NCI-H1436 treated with DMSO at 0.1 percent for 48 hours (cell line): ENCODE measurements at regions not wholly inside any gene's neighbourhood (a gene's known extent, or its start where the extent isn't known, plus 50 kb on each side); places are given as distances from the start of the nearest gene placed in this dataset.

Source experiments
- DNase-seq: peaks from one replicate; lab custom pipeline; 2025; lab: John Stamatoyannopoulos, UW

DNA sequence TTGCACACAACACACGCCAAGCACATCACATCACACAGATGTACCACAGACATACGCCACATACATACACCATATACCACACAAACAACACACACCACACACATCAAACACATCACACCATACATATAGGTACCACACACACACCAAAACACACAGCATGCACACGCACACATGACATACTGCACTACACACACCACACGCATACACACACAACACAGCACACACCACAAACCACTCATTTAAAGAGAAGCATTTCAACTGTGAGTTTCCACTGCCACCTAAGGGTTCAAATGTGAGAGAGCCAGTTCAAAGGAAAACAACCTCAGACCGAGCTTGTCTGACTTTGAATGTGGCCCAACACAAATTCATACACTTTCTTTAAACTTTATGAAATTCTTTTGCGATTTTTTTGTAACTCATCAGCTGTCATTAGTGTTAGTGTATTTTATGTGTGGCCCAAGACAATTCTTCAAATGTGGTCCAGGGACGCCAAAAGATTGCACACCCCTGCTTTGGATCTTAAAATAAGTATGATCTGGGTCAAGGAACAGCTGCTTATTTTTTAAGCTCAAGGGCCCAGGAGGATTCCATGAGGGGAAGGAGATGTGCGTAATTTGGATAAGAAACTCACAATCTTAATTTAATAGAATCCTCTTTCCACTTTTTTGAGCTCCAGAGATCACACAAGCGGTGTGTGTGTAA is 494.6 kb downstream of the GADD45G start:
- DNase-seq: peak; percentile 18

DNA sequence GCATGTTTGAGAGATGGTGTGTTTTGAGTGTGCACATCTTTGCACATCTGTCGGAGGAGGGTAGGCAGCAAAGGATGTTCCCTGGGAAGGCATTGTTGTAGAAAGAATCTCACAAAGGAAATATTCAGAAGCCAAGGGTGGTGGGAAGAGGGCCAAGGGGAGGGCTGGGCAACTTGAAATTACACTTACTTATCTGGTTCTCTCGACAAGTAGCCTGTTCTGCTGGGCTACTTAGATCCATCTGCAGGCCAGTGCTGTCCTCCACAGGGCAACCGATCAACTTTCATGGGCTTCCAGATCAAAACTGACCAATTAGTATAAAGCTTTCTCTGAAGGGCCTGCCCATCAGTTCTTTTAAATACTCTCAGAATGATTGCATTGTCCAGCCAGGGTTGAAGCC is 495.2 kb downstream of the GADD45G start:
- no peak for DNase-seq

DNA sequence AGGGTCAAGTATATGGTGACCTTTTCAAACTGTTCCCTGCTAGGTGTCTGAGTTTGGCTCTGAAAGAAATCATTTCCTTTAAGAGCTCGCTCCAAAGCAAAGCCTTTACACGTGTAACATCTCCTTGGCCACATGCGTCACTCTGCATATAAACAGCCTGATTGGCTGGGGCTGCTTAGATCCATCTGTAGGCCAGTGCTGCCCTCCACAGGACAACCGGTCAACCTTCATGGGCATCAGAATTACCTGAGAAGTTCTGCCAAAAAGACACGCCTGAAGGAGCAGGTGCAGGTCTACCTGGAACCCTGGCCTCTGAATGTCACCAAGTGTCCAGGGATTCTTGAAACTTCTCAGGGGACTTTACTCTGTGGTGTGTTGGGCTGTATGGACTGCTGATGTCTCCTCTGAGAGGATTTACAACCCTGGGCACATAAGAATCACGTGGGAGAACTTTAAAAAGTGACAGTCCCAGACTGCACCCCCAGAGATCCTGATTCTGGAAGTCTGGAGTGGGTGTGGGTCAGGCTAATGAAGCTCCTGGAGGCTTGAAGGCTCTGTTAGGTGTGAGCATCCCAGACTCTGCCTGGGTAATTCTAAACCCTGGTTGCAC is 497.6 kb downstream of the GADD45G start:
- peak; percentile 84 for DNase-seq

- DNase-seq: no peak
Observed at GRCh38 chr9:90103771-90104170, 499.0 kb downstream of the GADD45G start.

DNA sequence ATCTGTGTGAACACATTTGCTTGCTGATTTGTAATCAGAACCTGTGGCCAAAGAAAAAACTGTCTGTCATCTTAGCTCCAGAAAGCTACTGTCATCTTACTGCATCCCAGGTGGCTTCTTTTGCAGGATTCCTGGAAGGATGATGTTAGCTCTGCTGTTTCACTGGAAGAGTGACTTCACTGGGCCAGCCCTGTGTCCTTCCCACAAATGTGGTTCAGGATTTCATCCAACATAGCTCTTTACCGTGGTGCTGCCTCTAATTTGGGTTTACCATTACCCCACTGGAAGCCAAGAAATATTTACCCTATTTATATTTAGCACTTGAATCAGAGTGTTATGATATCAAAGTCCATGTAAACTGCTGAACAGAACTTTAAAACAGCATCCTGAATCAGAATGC is 501.0 kb downstream of the GADD45G start:
- no peak for DNase-seq

DNA sequence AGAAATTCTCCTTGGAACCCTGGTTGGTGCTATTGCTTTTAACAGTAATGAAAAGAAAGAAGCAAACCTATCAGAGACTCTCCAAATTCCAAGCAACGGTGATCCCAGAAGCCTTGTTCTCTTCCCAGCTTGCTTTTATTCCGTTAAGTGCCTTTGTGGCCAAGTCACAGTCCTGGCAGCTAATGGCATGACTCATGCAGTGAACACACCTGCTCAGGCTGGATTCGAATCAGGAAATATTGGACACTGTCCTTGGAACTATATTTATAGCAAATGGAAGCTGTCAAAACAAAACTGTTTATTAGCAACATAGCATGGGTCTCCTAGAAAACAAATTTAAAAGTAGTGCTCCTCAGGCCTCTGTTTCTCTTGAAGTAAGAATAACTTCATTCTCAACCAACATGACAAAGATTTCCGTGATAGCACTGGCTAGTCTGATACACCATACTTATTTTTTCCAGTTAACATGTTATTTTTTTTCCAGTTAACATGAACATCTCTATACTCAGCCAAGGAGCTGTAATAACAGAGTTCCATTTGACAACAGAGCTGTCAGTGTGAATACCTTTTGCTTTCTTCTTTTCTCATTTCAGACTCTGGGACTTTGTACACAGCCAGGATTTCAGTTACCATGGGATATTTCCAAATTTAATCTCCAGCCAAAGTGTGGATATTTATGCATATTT is 502.4 kb downstream of the GADD45G start:
- peak; percentile 4 for DNase-seq

GRCh38 chr9:90107726-90108655 is 503.2 kb downstream of the GADD45G start:
- no peak for DNase-seq

DNA sequence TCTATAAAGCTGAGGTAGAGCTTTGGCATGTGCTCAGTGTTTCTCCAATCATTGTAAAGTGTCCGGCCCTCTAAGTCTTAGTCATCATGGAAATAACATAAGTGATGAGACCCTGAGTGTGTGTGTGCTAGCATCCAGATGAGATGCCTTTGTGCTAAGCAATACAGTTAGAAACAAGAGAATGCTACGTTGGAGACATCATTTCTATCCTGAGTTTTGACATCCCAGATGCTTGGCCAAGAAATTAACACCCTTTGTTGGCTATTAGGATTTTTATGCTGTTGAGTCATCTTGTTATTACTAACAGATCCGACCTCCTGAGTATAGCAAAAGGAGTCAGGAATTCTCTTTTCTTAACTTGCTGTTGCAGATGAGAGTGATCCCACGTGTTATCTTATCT is 508.0 kb downstream of the GADD45G start:
- DNase-seq: no peak

DNA sequence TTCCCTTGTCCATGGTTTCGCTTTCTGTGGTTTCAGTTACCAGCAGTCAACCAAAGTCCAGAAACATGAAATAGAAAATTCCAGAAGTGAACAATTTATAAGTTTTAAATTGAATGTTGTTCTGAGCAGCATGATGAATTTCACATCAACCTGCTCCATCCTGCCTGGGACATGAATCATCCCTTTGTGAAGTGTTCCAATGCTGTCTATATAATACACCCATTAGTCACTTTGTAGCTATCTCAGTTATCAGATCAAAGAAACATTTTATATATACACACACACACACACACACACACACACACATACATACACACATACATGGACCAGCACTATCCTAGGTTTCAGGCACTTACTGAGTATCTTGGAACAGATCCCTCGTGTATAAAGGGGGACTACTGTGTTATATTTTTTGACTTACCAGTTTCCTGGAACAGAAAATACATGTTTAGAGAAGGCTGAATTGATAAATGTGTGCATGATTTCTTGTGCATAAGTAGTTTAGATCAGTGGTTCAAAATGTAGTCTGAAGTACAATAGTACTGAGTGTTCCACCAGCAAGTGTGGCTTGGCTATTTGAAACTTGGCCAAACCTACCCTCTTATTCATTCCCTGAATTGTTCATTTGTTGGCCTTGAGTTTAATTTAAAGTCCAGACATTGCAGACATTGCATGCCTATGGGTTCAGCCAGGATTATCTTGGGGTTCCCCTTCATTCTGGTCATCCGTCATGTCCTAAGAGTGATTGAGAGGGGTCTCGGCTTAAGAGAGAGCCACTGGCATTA is 510.0 kb downstream of the GADD45G start:
- no peak for DNase-seq

GRCh38 chr9:90121762-90122161 is 517.0 kb downstream of the GADD45G start:
- no peak for DNase-seq

- DNase-seq: peak; percentile 83
Observed at GRCh38 chr9:90124961-90125360, 517.7 kb downstream of the DIRAS2 start.

DNA sequence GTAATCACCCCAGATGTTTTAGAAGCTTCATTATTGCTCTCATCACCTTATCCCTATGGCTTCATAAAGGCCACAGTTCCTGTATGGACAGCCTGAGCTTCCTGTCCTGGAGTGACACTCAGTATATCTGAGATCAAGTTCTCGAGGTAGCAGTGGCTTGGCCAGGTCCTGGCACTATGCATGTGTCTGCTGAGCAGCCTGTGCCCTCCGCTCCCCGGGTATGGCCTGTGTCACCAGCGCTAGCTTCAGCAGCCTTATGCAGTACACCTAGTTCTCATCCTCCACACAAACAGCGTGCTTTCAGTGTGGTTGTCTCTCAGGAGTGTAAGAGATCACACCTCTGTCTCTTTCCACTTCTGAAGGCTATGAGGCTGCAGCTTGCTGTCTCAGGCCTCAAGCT is 514.7 kb downstream of the DIRAS2 start:
- no peak for DNase-seq

DNA sequence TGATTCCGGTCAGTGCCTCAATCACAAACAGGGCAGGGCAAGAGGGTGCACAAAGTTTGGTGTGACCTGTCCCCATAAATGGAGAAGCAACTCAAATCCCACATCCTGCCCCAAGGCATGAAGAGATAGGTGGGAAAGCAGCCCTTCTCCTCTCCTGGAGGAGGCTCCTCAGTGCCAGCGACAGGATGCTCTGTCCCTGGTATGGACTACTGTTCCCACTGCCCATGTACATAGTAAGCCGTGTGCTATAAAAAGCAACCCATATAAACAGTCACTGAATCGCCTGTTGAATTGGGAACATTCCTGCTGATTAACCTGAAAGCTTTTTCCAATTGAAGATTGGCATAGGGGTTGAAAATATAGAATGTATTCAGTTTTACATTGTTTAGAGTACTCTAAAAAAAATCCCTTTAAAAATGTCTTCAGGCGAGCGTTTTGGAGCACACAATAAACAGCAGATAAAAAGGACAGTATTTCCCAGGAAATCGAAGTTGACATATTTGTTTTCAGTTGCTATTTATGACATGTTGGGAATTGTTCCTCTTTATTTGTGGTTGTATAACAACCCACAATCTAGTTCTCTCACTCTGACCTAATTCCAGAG is 513.9 kb downstream of the DIRAS2 start:
- DNase-seq: no peak

- DNase-seq: no peak
Observed at GRCh38 chr9:90129446-90129845, 513.2 kb downstream of the DIRAS2 start.

GRCh38 chr9:90131568-90131967 is 511.1 kb downstream of the DIRAS2 start:
- DNase-seq: no peak

DNA sequence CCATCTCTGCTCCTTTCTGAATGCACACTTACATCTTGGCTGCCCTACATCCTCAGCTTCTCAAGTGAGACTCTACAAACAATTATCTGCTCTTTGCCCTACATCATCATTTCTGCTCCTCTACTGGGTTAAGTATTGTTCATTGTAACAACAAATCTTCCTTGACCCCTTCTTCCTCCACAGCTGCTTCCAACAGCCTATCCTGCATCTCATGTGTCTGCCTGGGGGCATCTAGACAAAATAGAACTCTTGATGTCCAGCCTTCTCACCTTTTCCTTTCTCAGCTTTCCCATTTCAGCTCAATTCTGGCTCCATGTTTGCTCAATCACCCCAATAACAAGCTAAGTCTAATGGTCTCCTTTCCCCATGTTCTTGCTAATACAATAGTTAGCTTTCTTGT is 509.8 kb downstream of the DIRAS2 start:
- no peak for DNase-seq

GRCh38 chr9:90137801-90138200 is 504.8 kb downstream of the DIRAS2 start:
- no peak for DNase-seq

- no peak for DNase-seq
Observed at GRCh38 chr9:90140131-90140818, 502.3 kb downstream of the DIRAS2 start.

DNA sequence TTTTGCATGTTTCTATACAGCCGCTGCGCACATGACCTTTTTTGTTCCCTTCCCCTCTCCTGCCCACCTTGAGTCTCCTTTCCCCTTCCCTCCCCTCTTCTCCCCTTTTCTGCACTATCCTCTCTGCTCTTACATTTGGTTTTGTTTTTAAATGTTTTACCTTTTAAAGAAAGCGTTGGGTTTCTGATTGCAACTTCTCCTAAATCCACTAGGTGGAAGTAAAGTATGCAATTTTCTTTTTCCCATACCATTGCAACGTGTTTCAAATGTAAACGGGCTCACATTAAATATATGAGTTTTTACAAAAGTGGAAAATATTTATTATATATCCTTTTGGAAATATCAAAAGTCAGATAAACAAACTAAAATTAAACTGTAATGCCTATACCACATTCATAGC is 500.9 kb downstream of the DIRAS2 start:
- DNase-seq: peak; percentile 21

DNA sequence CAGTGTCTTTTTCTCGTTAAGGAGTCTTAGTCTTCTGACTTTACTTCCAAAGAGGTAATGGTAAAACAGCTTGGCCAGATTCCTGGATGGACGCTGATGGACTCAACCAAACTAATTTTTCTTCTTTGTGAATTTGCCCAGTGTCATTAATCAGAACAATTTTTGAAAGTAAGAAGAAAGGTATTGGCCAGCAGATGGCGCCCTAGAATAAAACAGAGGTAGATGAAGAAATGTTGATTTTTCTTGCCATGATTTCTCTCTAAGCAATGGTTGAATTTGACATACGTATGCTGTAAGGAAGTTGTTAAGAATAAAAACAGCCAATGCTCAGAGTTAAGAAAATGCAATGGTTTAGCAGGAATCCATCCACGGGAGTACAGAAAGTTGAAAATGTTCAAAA is 500.0 kb downstream of the DIRAS2 start:
- DNase-seq: peak; percentile 24
